ENCODE measurements at regions not wholly inside any gene's neighbourhood (a gene's known extent, or its start where the extent isn't known, plus 50 kb on each side); places are given as distances from the start of the nearest gene placed in this dataset.
A peak's percentile ranks its signal among the peaks of the same experiment; 100 is the strongest.

- no peak for DNase-seq
These were observed 270.8 kb upstream of the PARD3B start for GRCh38 chr2:204274429-204274828.

- no peak for DNase-seq
These were observed 270.3 kb upstream of the PARD3B start for GRCh38 chr2:204274991-204275390.

- DNase-seq, result no peak
These were observed 268.0 kb upstream of the PARD3B start for GRCh38 chr2:204277226-204277625.

GRCh38 chr2:204278454-204278853, 266.8 kb upstream of the PARD3B start:
- DNase-seq, result no peak

GRCh38 chr2:204279819-204280218, 265.5 kb upstream of the PARD3B start:
- DNase-seq, result no peak

GRCh38 chr2:204280262-204280668, 265.0 kb upstream of the PARD3B start:
- DNase-seq, result no peak

GRCh38 chr2:204282081-204282480, 263.2 kb upstream of the PARD3B start:
- no peak for DNase-seq

GRCh38 chr2:204282525-204282924, 262.8 kb upstream of the PARD3B start:
- DNase-seq, result peak; percentile 27

GRCh38 chr2:204289066-204289465, 256.2 kb upstream of the PARD3B start:
- DNase-seq, result no peak

- no peak for DNase-seq
These were observed 252.8 kb upstream of the PARD3B start for GRCh38 chr2:204292439-204292838.

GRCh38 chr2:204293884-204294747, 251.2 kb upstream of the PARD3B start:
- no peak for DNase-seq

GRCh38 chr2:204298404-204298803, 246.9 kb upstream of the PARD3B start:
- no peak for DNase-seq

- no peak for DNase-seq
These were observed 245.5 kb upstream of the PARD3B start for GRCh38 chr2:204299766-204300165.

GRCh38 chr2:204306667-204307066, 238.6 kb upstream of the PARD3B start:
- DNase-seq, result no peak

GRCh38 chr2:204312105-204312504, 233.2 kb upstream of the PARD3B start:
- DNase-seq, result peak; percentile 73

GRCh38 chr2:204313256-204313655, 232.0 kb upstream of the PARD3B start:
- no peak for DNase-seq

GRCh38 chr2:204315236-204315662, 230.0 kb upstream of the PARD3B start:
- DNase-seq, result no peak

GRCh38 chr2:204317640-204318039, 227.6 kb upstream of the PARD3B start:
- no peak for DNase-seq

- no peak for DNase-seq
These were observed 224.1 kb upstream of the PARD3B start for GRCh38 chr2:204321027-204321800.

GRCh38 chr2:204321910-204322751, 223.1 kb upstream of the PARD3B start:
- DNase-seq, result no peak

GRCh38 chr2:204325468-204325867, 219.8 kb upstream of the PARD3B start:
- peak; percentile 90 for DNase-seq

- DNase-seq, result no peak
These were observed 216.9 kb upstream of the PARD3B start for GRCh38 chr2:204328373-204328772.

- no peak for DNase-seq
These were observed 216.3 kb upstream of the PARD3B start for GRCh38 chr2:204329016-204329415.

Measured in tongue (tissue), 1 donor.